SHP77 (cell line): ENCODE measurements at regions not wholly inside any gene's neighbourhood (a gene's known extent, or its start where the extent isn't known, plus 50 kb on each side); places are given as distances from the start of the nearest gene placed in this dataset.

Source experiments
- DNase-seq, 2 experiments: peaks; one replicate each; lab custom pipeline; 2025; lab: John Stamatoyannopoulos, UW

GRCh38 chr2:104158191-104158590 is 695.7 kb upstream of the POU3F3 start:
- no peak for DNase-seq

DNA sequence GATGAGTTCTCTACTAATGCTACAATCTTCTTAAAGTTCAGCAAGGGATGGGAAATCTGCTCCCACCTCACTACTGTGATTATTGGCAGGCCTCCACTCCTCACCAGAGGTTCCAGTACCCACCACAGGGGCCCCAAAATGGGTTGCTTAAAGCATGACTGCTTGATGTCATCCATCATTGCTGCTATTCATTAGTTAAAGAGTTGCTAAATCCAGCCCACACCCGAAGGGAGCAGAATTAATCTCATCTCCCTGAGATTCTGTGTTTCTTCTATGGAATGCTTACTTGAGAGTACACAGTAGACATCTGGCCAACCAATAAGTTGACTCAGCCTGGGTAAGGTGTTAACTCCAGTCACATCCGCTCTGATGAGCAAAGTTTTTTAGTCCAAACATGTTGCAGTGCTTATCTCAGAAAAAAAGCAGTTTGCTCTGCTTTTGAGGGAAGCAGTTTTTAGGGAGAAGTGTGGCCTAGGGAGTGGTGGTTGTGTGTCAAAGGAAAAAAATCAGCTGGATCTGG is 690.2 kb upstream of the POU3F3 start:
- DNase-seq = no peak

- no peak for DNase-seq
Measured at GRCh38 chr2:104164721-104165252, 689.1 kb upstream of the POU3F3 start.

DNA sequence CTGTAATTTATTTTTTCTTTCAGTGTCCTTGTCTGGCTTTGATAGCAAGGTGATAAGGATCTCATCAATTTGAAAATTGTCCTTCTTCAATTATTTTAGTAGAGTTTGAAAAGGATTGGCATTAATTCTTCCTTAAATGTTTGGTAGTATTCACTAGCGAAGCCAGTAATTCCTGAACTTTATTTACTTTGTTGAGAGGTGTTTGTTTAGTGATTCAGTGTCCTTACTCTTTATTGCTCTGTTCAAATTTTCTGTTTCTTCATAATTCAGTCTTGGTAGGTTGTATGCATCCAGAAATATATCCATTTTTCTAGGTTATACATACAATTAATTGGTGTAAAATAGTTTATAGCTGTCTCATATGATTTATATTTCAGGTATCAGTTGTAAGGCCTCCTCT is 676.7 kb upstream of the POU3F3 start:
- DNase-seq = no peak

DNA sequence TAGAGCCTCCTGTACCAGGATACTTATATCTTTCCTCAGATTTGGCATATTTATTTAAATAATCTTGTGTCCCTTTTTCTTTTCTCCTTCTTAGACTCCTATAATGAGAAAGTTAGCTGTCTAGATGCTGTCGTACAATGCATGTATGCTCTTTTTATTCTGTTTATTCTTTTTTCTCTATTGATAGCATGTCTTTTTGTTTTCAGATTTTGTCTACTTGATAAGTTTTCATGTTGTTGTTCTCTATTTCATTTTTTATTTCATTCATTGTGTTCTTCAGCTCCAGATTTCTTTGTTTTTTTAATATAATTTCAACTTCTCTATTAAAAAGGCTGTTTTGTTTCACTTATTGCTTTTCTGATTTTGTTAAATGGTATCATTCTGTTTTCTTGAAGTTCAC is 674.3 kb upstream of the POU3F3 start:
- no peak for DNase-seq

DNA sequence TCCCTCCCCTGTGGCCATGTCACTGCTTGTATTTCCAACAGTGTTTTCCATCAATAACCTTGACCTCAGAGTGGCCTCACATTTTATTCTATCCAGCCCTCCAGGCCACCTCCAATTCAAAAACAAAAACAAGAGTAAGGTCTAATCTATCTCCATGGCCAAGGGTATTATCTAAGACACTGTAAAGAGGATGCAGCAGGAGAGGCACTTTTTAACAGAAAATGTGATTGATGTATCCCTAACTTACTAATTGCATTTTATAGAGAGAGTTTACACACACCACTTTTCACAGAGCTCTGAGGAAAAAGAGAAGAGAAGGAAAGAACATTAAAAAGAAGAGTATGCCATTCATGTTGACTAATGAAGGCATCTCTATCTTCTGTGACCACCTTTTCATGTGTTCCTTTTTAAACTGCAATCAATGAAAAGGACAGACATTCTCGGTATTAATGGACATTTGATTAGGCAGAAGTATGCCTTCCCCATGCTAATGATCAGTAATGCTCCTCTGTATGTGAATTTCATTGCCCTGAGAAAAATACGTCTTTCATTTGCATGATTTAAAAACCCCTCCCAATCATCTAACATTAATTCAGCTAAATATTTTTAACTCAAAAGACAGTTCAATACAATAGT is 653.3 kb upstream of the POU3F3 start:
- DNase-seq = no peak

GRCh38 chr2:104213758-104214157 is 640.2 kb upstream of the POU3F3 start:
- DNase-seq = no peak

- no peak for DNase-seq
Measured at GRCh38 chr2:104215269-104216161, 638.4 kb upstream of the POU3F3 start.

DNA sequence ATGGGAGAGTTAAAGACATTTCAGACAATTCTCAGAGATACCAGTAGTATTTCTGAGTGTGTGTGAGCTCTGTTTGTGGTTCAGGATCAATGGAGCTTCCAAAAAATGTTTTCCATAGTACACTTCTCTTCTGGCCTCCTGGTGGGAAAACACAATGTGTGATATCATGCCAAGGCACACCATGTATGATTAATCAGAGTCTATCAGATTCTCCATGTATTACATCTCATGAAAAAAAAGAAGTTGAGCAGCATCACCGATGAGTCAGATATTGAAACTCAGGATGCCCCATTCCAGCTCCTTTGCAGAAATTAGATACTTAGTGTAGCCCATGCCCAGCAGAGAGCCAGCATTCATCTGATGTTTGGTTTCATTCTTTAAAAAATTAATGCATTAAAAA is 620.3 kb upstream of the POU3F3 start:
- no peak for DNase-seq

DNA sequence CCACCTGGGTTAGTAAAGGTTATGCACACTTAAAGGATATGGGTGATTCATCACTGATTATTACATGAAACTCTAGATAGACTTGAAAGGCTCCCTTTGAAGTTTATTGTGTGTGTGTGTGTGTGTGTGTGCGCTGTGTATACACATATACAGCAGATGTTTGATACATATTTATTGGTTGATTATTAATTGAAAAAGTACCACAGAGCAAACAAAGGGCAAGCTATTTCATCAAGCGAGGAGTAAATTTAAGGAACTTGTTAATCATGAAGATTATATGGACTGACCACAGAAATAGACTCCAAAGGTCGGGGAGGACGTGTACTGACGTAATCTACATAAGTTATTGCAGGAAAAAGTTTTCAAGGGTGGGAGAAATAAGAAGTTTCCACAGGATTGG is 617.4 kb upstream of the POU3F3 start:
- DNase-seq = no peak

GRCh38 chr2:104240984-104241383 is 612.9 kb upstream of the POU3F3 start:
- DNase-seq = no peak

DNA sequence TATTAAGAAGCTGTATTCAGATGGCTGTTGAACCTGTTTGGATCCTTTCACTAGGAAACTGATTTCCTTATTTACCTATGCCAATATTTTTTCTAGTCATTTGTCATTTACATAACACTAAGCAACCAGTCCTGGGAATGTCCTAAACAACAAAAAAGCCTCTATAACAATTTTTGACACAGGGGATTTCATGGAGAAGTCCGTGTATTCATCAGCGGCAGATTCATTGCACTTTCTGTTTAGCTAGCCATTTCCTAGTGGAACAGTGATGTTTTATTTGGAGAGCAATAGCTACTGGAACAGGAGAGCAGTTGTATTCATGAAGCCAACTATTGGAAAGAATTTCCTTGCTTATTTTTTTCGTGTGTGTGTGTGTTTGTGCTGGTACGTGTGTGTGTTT is 604.3 kb upstream of the POU3F3 start:
- DNase-seq = no peak

DNA sequence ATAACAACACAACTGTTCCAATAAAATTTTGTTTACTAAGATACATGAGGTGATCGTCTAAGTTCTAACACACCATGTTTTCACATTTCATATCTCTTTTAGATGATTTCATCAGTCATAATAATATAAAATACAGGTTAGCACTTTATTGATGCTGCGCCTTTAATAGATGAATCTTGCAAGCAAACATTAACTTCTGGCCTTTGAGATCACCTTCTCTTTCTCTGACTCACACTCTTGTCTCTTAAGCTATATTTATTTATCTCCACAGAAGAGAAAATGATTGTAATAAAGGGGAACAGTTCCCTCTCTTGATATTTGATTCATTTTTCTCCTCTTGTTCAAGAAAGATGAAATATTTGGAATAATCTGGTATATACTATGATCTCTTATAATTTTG is 603.3 kb upstream of the POU3F3 start:
- no peak for DNase-seq

DNA sequence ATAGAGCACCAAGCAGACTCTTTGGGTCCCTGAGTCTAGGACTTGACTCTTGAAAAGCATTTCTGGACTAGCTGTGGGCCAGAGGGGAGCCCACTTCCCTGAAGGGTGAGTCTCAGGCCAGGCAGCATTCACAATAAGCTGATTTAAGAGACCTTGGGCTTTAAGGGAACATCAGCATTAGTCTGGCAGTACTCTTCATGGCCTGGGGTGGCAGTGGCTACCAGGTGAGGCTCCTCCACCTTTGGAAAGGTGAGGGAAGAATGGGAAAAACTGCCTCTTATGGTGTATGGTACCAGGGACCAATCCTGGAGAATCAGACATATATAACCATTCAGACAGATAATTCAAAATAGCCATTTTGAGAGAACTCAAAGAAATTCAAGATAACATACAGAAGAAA is 599.9 kb upstream of the POU3F3 start:
- DNase-seq = no peak

DNA sequence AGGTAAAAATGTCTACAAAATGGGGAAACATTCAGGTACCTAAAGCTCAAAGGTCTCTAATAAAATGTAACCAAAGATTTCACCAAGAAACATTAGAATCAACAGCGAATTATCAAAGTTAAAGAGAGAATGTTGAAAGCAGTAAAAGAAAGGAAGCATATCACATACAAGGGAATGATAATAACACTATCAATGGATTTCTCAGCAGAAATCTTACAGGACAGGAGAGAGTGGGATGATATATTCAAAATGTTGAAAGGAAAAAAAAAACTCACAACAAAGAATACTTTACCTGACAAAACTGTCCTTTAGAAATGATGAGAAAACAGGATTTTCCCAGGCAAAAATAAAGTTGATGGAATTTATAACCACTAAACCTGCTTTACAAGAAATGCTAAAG is 591.2 kb upstream of the POU3F3 start:
- no peak for DNase-seq

GRCh38 chr2:104279646-104280045 is 574.3 kb upstream of the POU3F3 start:
- DNase-seq = no peak

DNA sequence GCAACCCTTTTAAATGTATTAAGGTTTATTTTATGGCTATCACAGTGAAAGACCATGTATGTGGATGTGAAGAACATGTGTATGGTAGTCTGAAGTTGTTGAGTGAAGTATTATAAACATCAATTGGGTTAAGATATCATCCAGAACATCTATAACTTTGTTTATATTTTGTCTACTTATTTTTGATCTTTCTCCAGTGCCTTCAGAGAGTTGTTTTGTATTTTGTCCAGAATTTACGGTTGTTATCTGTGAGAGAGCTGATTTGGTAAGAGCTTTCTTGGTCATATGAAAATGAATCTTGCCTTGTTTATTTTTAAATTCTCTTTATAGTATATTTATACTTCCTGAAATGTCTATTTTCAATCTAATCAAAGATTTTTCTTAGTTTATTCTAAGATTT is 573.7 kb upstream of the POU3F3 start:
- DNase-seq = no peak

- no peak for DNase-seq
Measured at GRCh38 chr2:104286841-104287240, 567.1 kb upstream of the POU3F3 start.

DNA sequence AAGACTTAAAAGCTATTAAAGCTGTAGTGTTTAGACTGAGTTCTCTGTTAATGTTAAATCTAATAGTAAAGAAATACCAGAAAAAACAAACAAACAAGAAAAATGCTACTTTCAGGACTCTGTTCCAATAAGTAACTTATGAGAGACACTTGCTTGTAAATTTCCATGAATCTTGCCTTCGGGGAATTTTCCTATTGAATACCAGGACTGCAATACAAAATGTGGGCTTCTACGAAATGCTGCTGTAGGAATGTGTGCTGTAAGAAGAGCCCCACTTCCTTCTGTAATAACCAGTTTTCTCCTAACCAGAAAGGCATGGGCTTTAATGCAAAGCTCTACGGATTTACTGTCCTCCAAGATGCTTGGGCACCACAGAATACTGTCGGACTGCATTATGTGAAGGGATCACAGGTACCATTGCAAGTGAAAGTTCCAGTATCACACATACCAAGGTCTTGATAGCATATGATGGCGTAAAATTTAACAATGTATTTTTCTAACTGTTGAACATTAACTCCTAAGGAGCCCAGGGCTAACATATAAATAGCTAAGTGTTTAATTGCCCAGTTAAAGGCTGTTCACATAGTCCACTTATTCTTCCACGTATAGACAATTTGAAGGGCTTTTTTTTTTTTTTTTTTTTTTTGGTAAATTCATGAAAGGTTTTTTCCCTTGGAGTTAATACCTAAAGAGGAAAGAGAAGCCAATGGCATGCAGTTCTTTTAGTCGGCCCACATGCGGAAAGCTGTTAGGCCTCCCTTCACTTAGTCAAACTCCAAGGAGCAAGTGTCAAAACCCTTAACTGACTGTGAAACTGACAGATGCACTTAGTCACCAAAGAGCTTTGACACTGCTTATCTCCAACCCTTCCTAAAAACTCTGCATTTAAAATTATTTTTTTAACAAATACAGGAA is 564.0 kb upstream of the POU3F3 start:
- DNase-seq = no peak

DNA sequence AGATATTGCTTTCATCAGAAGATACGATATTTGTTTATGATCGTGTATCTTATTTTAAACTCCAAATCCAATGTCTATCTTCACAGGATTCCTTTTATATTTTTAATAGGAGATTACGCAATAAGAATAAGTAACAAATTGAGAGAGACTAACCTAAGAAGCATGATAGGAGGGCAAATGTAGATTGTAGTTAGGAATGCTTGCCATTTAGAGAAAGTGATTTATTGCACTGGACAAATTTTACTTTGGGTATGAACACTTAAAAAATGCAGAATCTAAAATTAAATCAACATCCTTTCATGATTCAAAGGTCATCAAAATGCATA is 563.4 kb upstream of the POU3F3 start:
- DNase-seq = no peak

DNA sequence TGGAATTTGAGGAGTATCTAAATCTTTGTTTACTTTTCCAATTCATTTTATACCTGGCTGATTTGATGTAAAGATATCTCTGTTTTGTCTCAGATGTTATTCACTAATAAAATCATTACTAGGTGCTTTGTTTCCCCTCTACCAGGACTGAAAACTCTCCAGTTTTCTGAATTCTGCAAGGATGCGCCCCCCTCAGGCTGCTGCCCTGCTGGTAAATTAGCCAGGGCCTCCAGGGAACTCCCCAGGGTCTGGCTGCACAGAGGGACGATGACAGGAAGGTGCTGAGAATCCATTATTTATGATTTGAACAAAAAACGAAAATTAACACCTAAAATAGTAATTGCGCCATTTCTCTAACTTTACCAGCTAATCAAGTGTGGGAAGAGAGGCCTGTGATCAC is 541.2 kb upstream of the POU3F3 start:
- no peak for DNase-seq

GRCh38 chr2:104318001-104318665 is 535.8 kb upstream of the POU3F3 start:
- DNase-seq = no peak
